Thyroid gland (tissue), 4 donors: ENCODE measurements at regions not wholly inside any gene's neighbourhood (a gene's known extent, or its start where the extent isn't known, plus 50 kb on each side); places are given as distances from the start of the nearest gene placed in this dataset.

ENCODE experiments used
- DNase-seq, 2 donors: peaks; one replicate each; pipeline ENCODE4 v3.0.0-alpha.2; 2019
- H3K27ac ChIP-seq, 3 donors: fragments of 200-600 bp; sonication (generic); 1 replicate in 2 of 3; 2 replicates in 1 of 3; pipeline ENCODE4 v1.5.1; 2016 to 2019; ENCODE audit warnings: mild to moderate bottlenecking in 1 of 3, moderate library complexity in 1 of 3
- H3K27me3 ChIP-seq: fragments of 200-600 bp; sonication (generic); one replicate; pipeline ENCODE4 v1.5.1; 2019
- H3K36me3 ChIP-seq, 2 donors: fragments of 200-600 bp; sonication (generic); one replicate each; pipeline ENCODE4 v1.5.1; 2016 to 2019
- H3K4me1 ChIP-seq, 2 donors: fragments of 200-600 bp; sonication (generic); one replicate each; pipeline ENCODE4 v1.5.1; 2017 to 2019
- H3K4me3 ChIP-seq, 3 donors: fragments of 200-600 bp; sonication (generic); replicated peaks in 1 of 3; 1 replicate in 2 of 3; 2 replicates in 1 of 3; pipeline ENCODE4 v1.5.1; 2016; ENCODE audit warnings: mild to moderate bottlenecking in 1 of 3
- H3K9me3 ChIP-seq: fragments of 200-600 bp; sonication (generic); one replicate; pipeline ENCODE4 v1.5.1; 2017
- POLR2A ChIP-seq, 2 donors: fragments of 450-650 bp; IDR thresholded peaks; one replicate each; pipeline ENCODE4 v1.6.1; 2017; ENCODE audit warnings: antibody characterized with exemption in 2 of 2, mild to moderate bottlenecking in 2 of 2, moderate library complexity in 1 of 2
- WGBS, 2 donors: methylation state at CpG; one replicate each; pipeline ENCODE4 v1.1.5; 2017; 5-methylcytosine and 5-hydroxymethylcytosine counted together
- intact Hi-C: fragments of 100-400 bp; cut with DNase I; formaldehyde crosslinking; loops from one replicate; pipeline ENCODE4 v1.15.1; 2023
- TF ChIP-seq, protein P1 (sequence below), 6 experiments: fragments of 200-600 bp in 3 of 6; fragments of 450-650 bp in 3 of 6; sonication (generic) in 3 of 6; IDR thresholded peaks; one replicate each; pipeline ENCODE4 v1.5.1; 2016 to 2019; ENCODE audit warnings: antibody characterized with exemption in 6 of 6, mild to moderate bottlenecking in 2 of 6, inconsistent platforms in 1 of 6, moderate library complexity in 1 of 6

DNA sequence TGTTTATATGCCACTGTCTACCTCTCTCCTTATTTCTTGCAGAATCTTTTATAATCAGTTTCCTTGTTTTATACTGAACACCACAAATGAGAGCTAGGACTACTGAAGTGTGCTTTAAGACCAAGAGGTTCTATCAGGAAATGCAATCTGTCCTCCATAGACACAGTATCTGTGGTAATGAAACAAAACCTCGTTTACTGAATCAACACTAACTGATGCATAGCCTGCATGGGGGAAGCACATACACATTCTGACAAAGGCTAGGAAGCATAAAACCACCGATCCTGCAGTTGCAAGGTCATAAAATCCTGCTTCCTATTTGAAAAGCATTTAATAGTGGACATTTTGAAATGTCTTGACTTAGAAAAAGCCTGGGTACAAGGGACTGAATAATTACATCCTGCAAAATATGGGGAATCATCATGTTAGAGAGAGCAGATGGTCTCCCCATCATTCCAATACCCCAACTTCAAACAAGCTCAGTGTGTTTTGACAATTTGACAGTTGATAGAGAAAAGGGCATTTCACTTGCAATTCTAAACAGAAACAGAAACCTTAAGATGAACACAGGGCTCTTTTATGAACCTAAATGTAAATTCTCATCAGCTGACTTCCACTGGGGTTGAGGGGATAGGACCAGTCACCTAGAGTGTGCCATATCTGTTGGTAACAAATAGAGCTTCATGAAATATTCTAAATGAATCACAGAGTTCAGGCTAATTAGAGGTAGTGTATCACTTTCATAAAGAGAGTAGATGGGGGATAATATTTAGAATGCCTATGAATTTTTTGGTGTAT, 1845.6 kb upstream of the PIK3C3 start:
- Histone ChIP-seq H3K4me1 (no peaks in the 10 kb centered on the region), H3K36me3 (no peaks in the 10 kb centered on the region), H3K27me3 (no peaks in the 10 kb centered on the region), H3K4me3 (no peak overlapping the region), H3K9me3 (no peaks in the 10 kb centered on the region), H3K27ac (no peak overlapping the region)
- intact Hi-C loops = no loop called here
- no peak for DNase-seq
- 32% methylated on average over 2 of the region's 2 CpGs for WGBS, 2 donors
- TF ChIP-seq POLR2A (IDR thresholded peaks at IDR 0.05) = no peak
- TF ChIP-seq, protein P1, sequence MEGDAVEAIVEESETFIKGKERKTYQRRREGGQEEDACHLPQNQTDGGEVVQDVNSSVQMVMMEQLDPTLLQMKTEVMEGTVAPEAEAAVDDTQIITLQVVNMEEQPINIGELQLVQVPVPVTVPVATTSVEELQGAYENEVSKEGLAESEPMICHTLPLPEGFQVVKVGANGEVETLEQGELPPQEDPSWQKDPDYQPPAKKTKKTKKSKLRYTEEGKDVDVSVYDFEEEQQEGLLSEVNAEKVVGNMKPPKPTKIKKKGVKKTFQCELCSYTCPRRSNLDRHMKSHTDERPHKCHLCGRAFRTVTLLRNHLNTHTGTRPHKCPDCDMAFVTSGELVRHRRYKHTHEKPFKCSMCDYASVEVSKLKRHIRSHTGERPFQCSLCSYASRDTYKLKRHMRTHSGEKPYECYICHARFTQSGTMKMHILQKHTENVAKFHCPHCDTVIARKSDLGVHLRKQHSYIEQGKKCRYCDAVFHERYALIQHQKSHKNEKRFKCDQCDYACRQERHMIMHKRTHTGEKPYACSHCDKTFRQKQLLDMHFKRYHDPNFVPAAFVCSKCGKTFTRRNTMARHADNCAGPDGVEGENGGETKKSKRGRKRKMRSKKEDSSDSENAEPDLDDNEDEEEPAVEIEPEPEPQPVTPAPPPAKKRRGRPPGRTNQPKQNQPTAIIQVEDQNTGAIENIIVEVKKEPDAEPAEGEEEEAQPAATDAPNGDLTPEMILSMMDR (IDR thresholded peaks at IDR 0.05) = no peak

DNA sequence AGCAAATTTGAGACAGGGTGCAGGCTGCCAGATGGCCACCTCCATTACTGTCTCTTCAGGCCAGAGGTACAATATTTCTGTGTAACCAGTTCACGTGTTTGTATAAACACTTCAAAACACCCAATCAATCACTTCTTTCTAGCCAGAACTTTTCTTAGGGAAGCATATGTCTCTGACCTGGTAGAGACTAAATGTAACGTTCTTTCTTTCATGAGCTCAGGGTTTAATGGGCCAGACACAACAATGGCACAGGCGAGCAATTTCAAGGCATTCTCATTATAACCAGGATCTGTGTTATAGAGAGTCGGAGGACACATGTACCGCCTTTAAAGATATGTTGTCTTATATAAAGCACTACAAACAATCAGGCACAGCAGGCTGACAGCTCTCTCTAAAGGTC, 1846.4 kb upstream of the PIK3C3 start:
- no peak for DNase-seq
- TF ChIP-seq POLR2A (IDR thresholded peaks at IDR 0.05) = no peak
- TF ChIP-seq, protein P1 (IDR thresholded peaks at IDR 0.05) = no peak
- H3K9me3 ChIP-seq = no peaks in the 10 kb centered on the region
- H3K27me3 ChIP-seq = no peaks in the 10 kb centered on the region
- WGBS, 2 donors = 70 to 78% methylated on average over 5 of the region's 5 CpGs
- H3K27ac ChIP-seq = no peak overlapping the region
- intact Hi-C loops = no loop called here
- no peak overlapping the region for H3K4me3 ChIP-seq
- H3K36me3 ChIP-seq = no peaks in the 10 kb centered on the region
- H3K4me1 ChIP-seq = no peaks in the 10 kb centered on the region

DNA sequence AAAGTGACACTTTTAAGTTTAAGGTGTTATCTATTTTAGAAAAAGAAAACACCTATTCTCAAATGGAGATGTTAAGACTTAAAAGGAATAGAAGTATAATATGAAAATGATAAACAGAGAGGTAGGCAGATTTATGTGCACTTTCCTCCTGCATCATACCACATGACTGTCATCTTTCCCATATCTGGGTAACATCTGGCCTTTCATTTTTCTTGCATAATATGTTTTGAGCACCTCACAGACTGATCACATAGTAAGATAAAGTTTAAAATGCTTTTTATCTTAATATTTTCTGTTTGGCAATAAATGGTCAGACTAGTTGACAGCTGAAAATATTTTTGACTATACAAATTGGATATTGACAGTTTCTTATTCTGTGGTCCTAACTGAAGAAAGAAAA, 1852.1 kb upstream of the PIK3C3 start:
- H3K36me3 ChIP-seq = no peaks in the 10 kb centered on the region
- no peak overlapping the region for H3K27ac ChIP-seq
- no peak for TF ChIP-seq POLR2A (IDR thresholded peaks at IDR 0.05)
- TF ChIP-seq, protein P1 (IDR thresholded peaks at IDR 0.05) = no peak
- intact Hi-C loops = no loop called here
- H3K4me1 ChIP-seq = no peaks in the 10 kb centered on the region
- H3K9me3 ChIP-seq = no peaks in the 10 kb centered on the region
- DNase-seq = no peak
- no peak overlapping the region for H3K4me3 ChIP-seq
- H3K27me3 ChIP-seq = no peaks in the 10 kb centered on the region

DNA sequence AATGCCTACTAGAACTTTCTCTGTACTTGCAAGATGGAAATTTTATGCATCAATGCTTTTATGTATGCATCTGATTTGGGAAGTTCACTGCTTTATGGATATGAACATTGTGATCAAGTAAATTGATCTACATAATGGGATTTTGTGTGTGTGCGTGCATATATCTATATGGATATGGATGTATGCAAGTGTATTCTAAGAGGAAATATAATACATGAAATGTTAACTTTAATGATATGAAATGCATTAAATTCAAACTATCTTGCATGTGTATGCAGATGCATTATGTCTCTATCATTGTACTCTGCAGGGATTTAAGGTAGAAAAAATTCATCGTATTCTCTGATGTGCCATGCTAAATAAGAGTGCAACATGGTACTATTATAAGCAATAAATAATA, 1855.4 kb upstream of the PIK3C3 start:
- no peaks in the 10 kb centered on the region for H3K36me3 ChIP-seq
- no peaks in the 10 kb centered on the region for H3K9me3 ChIP-seq
- no peaks in the 10 kb centered on the region for H3K27me3 ChIP-seq
- no peak overlapping the region for H3K4me3 ChIP-seq
- intact Hi-C loops = no loop called here
- H3K27ac ChIP-seq = no peak overlapping the region
- H3K4me1 ChIP-seq = no peaks in the 10 kb centered on the region
- 96 to 98% methylated on average over 2 of the region's 2 CpGs for WGBS, 2 donors
- no peak for DNase-seq
- TF ChIP-seq POLR2A (IDR thresholded peaks at IDR 0.05) = no peak
- TF ChIP-seq, protein P1 (IDR thresholded peaks at IDR 0.05) = no peak

DNA sequence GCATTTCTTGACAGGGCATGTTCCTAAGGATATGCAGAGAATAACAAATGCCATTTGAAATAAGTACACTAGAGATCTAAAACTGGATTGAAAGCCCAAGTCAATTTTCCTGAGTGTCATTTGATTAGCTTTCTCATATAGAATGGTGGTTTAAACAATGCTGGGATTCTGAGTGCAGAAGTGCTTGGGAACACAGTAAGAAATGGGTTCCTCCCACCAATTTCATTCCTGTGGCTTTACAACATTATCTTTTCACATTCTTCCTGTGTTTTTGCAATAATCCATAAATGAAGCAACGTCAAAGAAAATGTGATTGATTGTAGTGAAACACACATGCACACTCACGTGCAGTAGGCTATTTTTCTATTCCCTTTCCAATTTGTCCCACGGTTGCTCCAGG, 1858.4 kb upstream of the PIK3C3 start:
- 72 to 87% methylated on average over 3 of the region's 3 CpGs for WGBS, 2 donors
- intact Hi-C loops = no loop called here
- Histone ChIP-seq H3K4me1 (no peaks in the 10 kb centered on the region), H3K9me3 (no peaks in the 10 kb centered on the region), H3K27me3 (no peaks in the 10 kb centered on the region), H3K4me3 (no peak overlapping the region), H3K36me3 (no peaks in the 10 kb centered on the region), H3K27ac (no peak overlapping the region)
- no peak for DNase-seq
- TF ChIP-seq POLR2A (IDR thresholded peaks at IDR 0.05) = no peak
- TF ChIP-seq, protein P1 (IDR thresholded peaks at IDR 0.05) = no peak
